EH (cell line): ENCODE measurements at regions not wholly inside any gene's neighbourhood (a gene's known extent, or its start where the extent isn't known, plus 50 kb on each side); places are given as distances from the start of the nearest gene placed in this dataset.

Source experiments
- DNase-seq: peaks from one replicate; pipeline ENCODE4 v3.0.0-alpha.2; 2015; ENCODE audit warnings: low read depth

- DNase-seq: peak; percentile 29
These were observed 62.6 kb upstream of the SPAG17 start for GRCh38 chr1:118247593-118247992.

DNA sequence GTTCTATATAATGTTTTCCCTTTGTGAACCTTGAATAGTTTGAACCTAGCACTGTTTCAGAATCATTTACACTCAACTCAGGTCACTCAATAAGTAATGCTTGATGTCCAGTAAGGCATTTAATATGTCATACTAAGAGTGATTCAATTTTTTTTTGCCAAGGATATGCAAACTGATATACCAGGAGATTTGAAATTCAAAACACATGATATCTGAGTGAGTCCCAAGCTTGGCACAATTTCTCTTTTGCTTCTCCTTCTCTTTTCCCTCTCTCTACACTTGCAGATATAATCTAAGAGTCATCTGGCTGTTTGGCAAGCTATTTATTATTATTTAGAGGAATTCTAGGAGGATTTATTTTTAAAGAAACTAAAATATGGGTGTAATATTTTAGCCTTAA, 61.6 kb upstream of the SPAG17 start:
- no peak for DNase-seq

DNA sequence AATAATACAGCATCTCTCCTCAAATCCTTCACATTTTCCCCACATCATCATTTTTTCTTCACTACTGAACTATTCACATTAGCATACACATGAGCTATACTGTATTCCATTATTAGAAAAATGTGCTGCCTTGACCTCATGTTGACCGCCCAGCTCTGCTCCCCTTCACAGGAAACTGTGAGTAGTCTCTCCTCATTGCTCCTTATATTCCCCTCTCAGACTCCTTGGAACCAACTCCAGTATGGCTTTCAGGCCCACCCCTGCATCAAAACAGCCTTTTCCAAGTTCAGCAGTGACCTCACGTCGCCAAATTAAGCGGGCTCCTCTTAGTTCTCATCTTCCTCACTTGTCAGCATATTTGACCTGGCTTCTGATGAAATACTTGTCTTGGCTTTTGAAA, 59.2 kb upstream of the SPAG17 start:
- DNase-seq: peak; percentile 22

- no peak for DNase-seq
These were observed 58.2 kb upstream of the SPAG17 start for GRCh38 chr1:118243269-118243668.
